ENCODE measurements at regions not wholly inside any gene's neighbourhood (a gene's known extent, or its start where the extent isn't known, plus 50 kb on each side); places are given as distances from the start of the nearest gene placed in this dataset.
"Not testable (repeated sequence)": the region's sequence is repeated elsewhere in the genome, so short reads cannot be mapped to it uniquely, and the experiment has no call there.

GRCh38 chr5:91865915-91866314, 482.8 kb upstream of the ARRDC3 start:
- no peak for DNase-seq

- no peak for DNase-seq
Measured at GRCh38 chr5:91864962-91865361, 481.8 kb upstream of the ARRDC3 start.

DNA sequence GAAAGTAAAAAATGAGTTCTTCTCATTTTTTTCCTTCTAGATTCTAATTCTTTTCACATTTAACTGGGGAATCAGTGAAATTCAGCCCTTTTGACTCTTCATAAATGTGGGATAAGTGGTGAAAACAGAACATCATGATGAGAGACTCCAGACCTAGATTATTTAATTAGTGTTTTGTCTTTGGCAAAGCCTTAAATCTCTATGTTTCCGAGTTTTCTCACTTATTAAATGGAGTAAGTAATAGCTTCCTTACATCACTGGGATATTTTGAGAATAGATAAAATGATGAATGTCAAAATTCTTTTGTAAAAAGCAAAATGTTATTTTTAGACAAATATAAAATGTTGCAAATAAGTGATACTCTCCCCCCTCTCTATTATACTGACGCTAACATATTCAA, 468.6 kb upstream of the ARRDC3 start:
- DNase-seq = no peak

DNA sequence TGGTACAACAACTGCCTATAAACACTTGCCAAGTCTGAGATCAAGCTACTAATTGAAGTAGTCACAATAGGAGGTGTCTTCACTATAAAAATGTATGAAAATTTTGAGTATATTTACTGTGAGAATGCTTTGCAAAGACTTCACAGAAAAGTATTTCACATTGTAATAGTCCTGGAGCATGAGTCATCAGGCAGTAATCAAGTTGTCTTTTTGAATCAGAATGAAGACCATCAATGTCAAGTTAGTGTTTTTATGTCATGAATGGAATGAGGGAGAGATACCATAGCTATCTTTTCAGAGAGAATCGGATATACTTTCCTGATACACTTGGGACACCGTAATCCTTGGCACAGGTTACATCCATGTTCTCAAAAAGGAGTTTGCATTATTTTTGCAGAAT, 466.9 kb upstream of the ARRDC3 start:
- no peak for DNase-seq

- DNase-seq = no peak
Measured at GRCh38 chr5:91849069-91849468, 466.0 kb upstream of the ARRDC3 start.

DNA sequence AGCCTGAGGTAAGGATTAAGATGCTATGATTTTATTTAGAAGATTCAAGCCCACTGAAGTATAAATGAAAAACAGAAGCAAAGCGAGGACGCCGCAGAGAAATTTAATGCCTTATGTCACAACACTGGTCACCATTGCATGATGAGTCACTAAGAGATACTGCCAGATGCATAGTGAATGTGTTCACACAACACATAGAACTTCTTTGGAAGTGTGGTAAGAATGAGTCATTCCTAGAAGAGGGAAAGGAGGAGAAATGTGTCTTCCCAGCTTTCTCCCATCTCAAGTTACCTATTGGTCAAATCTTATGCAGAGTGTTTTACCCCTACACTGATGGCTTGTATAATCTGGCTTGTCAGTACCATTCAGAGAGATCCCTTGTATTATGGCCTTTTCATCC, 465.3 kb upstream of the ARRDC3 start:
- DNase-seq = no peak

- DNase-seq = no peak
Measured at GRCh38 chr5:91841423-91841822, 458.3 kb upstream of the ARRDC3 start.

GRCh38 chr5:91840412-91840811, 457.3 kb upstream of the ARRDC3 start:
- no peak for DNase-seq

DNA sequence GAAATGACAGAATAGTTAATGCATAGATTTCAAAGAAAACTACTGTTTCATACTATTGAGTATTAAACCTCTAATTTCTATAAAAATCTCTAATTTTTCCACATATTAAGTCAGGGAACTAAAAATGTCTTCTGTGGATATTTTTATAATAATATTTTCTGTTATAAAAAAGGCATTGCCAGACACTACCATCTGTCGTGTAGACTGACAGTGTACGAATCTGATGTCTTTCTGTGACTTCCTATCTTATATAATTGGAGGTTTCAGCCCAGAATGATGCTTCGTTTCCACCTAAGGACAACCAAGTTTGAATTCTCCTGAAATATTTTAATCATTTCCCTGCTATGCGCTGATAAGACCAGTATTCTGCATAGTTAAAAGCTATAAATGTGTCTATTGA, 456.6 kb upstream of the ARRDC3 start:
- no peak for DNase-seq

DNA sequence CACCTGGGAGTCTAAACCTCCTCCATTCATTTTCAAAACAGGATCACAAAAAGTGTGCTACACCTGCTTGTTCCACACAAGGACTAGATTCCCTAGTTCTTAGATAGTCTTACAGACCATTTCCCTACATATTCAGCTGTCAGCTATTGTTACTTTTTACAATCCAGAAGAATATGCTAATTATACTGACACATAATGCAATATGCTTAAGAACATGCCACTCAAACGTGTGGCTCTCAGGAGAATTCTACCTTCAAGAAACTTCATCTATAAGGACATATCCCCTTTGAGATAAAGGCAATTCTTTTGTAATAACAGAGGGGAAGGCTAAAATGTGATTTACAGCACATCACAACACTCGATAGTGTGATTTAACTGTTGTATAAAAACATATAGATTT, 456.1 kb upstream of the ARRDC3 start:
- no peak for DNase-seq

DNA sequence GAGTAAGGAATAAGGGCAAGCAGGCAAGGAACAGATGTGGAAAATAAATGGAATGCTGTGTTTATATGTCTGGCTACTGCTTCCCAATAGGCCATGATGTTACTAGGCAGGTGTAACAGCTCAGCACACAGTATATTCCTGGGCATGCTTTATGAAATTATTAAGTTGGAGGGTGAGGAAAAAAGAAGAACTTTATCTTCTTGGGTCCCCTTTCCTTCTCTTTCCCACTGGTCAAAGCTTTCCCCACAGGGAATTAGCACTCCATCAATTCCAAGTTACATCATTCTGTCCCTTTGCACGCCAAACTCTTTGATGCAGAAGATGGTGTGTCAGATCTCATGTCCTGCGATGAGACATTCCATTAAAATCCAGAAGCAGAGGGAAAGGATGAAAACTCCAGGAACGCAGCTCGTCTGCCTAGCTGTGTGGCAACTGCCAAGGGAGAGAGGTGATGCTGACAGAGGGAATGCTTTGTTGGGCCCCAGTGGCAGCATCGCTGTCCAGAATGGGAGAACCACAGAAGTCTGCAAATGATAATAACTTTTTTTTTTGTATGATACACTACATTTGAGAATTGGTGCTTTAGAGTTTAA, 447.3 kb upstream of the ARRDC3 start:
- DNase-seq = no peak

DNA sequence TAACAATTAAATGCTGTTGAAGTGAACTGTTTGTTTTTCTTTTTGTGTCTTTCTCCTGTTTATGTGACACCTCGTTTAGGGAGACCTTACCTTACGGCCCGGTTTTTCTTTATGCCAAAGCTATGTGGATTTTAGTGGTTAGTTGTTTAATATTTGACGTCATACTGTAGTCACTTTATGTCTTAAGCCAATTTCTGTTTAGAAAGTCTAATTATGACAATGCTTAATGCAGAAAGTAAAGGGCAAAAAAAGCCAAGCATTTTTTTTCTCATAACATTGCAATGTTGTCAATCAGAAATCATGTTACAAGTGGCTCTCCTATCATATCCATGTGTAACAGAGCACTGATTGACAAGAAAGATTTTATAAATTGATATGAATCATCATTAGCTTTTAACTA, 442.5 kb upstream of the ARRDC3 start:
- DNase-seq = no peak

- DNase-seq = no peak
Measured at GRCh38 chr5:91824406-91824805, 441.3 kb upstream of the ARRDC3 start.

DNA sequence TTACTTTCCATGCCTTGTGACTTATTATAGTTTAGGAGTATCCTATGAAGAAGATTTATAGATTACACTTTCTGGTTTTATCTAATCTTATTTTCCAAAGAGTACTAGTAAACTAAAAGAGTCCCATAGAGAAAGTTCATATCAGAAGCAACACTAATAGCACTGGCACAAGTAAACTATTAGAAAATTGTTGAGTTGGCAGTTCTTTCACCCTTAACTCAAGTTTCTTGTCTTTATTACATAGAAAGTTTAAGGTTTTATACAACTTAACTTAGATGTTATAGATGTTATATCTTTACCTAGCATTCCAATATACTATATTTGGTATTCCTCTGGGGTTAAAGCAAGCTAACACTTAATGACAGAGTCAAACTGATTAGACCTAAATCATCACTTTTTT, 437.8 kb upstream of the ARRDC3 start:
- DNase-seq = no peak

DNA sequence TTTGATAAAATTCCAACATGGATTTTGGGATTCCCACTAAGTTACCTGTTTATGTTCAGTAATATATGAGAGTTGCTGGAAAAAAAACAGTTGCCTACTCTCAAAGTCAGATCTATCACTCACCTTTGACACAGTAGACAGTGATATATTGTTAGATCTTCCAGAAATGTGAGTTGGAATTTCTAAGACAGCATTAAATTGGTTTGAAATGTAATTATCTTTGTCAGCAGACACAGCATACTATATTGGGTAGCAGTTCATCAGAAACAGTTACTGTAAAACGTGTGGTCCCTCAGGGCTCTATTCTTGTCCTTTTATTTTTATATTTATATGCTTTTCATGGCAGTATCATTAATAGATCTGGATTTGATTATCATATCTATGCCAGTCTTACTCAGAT, 433.6 kb upstream of the ARRDC3 start:
- no peak for DNase-seq

GRCh38 chr5:91797576-91797975, 414.5 kb upstream of the ARRDC3 start:
- DNase-seq = no peak

DNA sequence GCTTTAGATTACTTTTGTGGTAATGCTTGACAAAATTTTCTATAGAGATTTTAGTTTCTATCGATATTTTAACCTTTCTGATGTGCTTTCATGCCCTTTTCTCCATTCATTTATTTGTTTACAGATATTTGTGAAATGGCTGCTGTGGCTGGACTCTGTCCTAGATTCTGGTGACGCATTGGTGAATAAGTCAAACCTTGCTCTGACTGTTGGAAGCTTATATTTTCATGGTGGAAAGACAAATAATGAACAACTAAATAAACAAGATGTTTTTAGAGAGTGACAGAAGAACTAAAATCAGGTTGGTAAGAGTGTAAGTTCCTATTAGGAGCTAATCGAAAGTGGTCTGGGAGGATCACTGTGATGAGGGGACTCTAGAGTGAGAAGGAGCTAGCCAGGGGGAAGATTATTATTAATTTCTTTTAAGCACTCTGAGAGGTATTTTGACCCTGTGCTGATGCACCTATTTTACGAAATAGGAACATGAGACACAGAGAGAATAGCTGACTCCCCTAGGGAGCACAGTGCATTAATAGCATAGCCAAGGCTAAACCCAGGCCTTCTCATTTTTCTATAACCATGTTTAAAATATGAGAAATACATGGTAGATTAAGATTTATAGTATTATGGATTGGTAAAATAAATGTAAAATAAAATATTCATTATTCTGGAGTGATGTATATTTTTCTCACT, 411.9 kb upstream of the ARRDC3 start:
- no peak for DNase-seq

DNA sequence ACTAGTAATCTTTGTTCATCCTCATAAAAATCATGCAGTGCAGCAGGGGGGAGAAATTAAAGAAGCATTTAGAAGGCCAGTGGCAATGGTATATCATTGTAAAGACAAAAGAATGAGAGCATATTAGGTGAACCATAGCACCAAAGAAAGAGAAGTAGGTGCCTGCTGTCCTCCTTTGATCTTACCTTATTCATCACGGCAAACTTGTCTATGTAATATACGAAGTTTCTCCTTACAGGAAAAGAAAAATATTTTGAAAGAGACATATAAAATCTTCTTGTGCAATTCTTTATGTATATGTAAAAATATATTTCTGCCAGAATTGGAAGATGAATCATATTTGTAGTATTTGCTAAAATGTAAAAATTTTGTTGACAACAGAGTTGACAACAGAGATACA, 411.3 kb upstream of the ARRDC3 start:
- no peak for DNase-seq

- no peak for DNase-seq
Measured at GRCh38 chr5:91787718-91788117, 404.6 kb upstream of the ARRDC3 start.

- DNase-seq = no peak
Measured at GRCh38 chr5:91777671-91778070, 394.6 kb upstream of the ARRDC3 start.

DNA sequence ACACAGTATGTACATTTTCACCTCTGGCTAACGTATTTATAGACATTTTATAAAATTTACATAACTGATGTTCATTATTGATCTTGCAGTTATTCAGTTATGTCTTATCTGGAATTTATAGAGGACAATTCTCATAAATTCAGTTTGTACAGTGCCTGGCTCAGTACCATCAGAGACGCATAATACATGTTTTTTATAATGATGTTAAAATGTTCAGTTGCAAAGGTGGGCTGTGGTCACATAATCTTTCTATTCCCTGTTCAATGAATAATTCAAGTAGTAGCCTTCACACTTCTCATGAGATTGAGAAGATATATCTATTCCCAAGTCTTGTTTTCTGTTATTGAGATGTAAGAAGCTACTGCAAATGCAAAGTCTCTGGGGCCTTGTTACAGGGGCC, 393.1 kb upstream of the ARRDC3 start:
- no peak for DNase-seq

- DNase-seq = no peak
Measured at GRCh38 chr5:91770400-91770799, 387.3 kb upstream of the ARRDC3 start.

GRCh38 chr5:91757383-91757782, 374.3 kb upstream of the ARRDC3 start:
- DNase-seq = not testable (repeated sequence)

- DNase-seq = no peak
Measured at GRCh38 chr5:91754990-91755389, 371.9 kb upstream of the ARRDC3 start.

DNA sequence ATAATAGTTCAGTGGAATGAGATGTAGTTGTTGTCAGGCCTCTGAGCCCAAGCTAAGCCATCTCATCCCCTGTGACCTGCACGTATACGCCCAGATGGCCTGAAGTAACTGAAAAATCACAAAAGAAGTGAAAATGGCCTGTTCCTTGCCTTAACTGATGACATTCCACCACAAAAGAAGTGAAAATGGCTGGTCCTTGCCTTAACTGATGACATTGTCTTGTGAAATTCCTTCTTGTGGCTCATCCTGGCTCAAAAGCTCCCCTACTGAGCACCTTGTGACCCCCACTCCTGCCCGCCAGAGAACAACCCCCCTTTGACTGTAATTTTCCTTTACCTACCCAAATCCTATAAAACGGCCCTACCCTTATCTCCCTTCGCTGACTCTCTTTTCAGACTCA, 361.4 kb upstream of the ARRDC3 start:
- DNase-seq = not testable (repeated sequence)
